ACC112 (cell line): ENCODE measurements at regions not wholly inside any gene's neighbourhood (a gene's known extent, or its start where the extent isn't known, plus 50 kb on each side); places are given as distances from the start of the nearest gene placed in this dataset.

Experiments used
- H2AFZ ChIP-seq: fragments of 200-600 bp; sonication (generic); one replicate; pipeline ENCODE4 v1.6.0; 2017; ENCODE audit warnings: antibody characterized with exemption, low read length; ENCODE audit not compliant: unreplicated experiment
- H3K27ac ChIP-seq: fragments of 200-600 bp; sonication (generic); 2 replicates; pipeline ENCODE4 v1.5.1; 2014; ENCODE audit warnings: low read depth, mild to moderate bottlenecking, antibody characterized with exemption, low read length, moderate library complexity
- H3K27me3 ChIP-seq: fragments of 200-600 bp; sonication (generic); 2 replicates; pipeline ENCODE4 v1.6.1; 2014; ENCODE audit warnings: mild to moderate bottlenecking, antibody characterized with exemption, low read length, moderate library complexity, mixed read lengths; ENCODE audit not compliant: insufficient read depth
- H3K36me3 ChIP-seq: fragments of 200-600 bp; sonication (generic); 2 replicates; pipeline ENCODE4 v1.6.1; 2016; ENCODE audit warnings: mild to moderate bottlenecking, antibody characterized with exemption, low read length, moderate library complexity, mixed read lengths; ENCODE audit not compliant: insufficient read depth
- H3K4me1 ChIP-seq: fragments of 200-600 bp; sonication (generic); one replicate; pipeline ENCODE4 v1.6.1; 2016; ENCODE audit warnings: low read length, mixed read lengths; ENCODE audit not compliant: insufficient read depth, unreplicated experiment, control insufficient read depth
- H3K4me3 ChIP-seq: fragments of 200-600 bp; sonication (generic); 2 replicates; pipeline ENCODE4 v1.5.1; 2014; ENCODE audit warnings: mild to moderate bottlenecking, low read depth, low read length
- H3K79me2 ChIP-seq: fragments of 200-600 bp; sonication (generic); one replicate; pipeline ENCODE4 v1.6.0; 2016; ENCODE audit warnings: low read length; ENCODE audit not compliant: control insufficient read depth, unreplicated experiment, insufficient read depth

- H2AFZ ChIP-seq = no peak overlapping the region
- no peaks in the 10 kb centered on the region for H3K27me3 ChIP-seq
- no peaks in the 10 kb centered on the region for H3K79me2 ChIP-seq
- no peak overlapping the region for H3K27ac ChIP-seq
- H3K4me3 ChIP-seq = no peak overlapping the region
- H3K4me1 ChIP-seq = peaks cover 9% of the 10 kb centered on the region
- no peaks in the 10 kb centered on the region for H3K36me3 ChIP-seq
Measured at GRCh38 chr15:95451938-95452337, 878.6 kb upstream of the NR2F2 start.

- no peaks in the 10 kb centered on the region for H3K27me3 ChIP-seq
- H2AFZ ChIP-seq = no peak overlapping the region
- no peaks in the 10 kb centered on the region for H3K36me3 ChIP-seq
- no peak overlapping the region for H3K4me3 ChIP-seq
- H3K27ac ChIP-seq = no peak overlapping the region
- H3K79me2 ChIP-seq = no peaks in the 10 kb centered on the region
- H3K4me1 ChIP-seq = peaks cover 9% of the 10 kb centered on the region
Measured at GRCh38 chr15:95454403-95455262, 875.9 kb upstream of the NR2F2 start.

- Histone ChIP-seq H3K79me2 (no peaks in the 10 kb centered on the region), H3K27me3 (no peaks in the 10 kb centered on the region), H3K4me1 (peaks cover 10% of the 10 kb centered on the region), H3K27ac (no peak overlapping the region), H3K4me3 (no peak overlapping the region), H2AFZ (no peak overlapping the region), H3K36me3 (no peaks in the 10 kb centered on the region)
Measured at GRCh38 chr15:95457520-95457919, 873.0 kb upstream of the NR2F2 start.

- Histone ChIP-seq H2AFZ (peak overlapping the region; percentile 63), H3K27me3 (no peaks in the 10 kb centered on the region), H3K27ac (no peak overlapping the region), H3K36me3 (no peaks in the 10 kb centered on the region), H3K4me1 (peaks cover 10% of the 10 kb centered on the region), H3K79me2 (no peaks in the 10 kb centered on the region), H3K4me3 (no peak overlapping the region)
Measured at GRCh38 chr15:95458721-95459120, 871.8 kb upstream of the NR2F2 start.

GRCh38 chr15:95459273-95459672 lies 871.2 kb upstream of the NR2F2 start:
- no peaks in the 10 kb centered on the region for H3K36me3 ChIP-seq
- peaks cover 10% of the 10 kb centered on the region for H3K4me1 ChIP-seq
- H3K27me3 ChIP-seq = no peaks in the 10 kb centered on the region
- peak overlapping the region; percentile 63 for H2AFZ ChIP-seq
- H3K27ac ChIP-seq = no peak overlapping the region
- H3K79me2 ChIP-seq = no peaks in the 10 kb centered on the region
- peak overlapping the region; percentile 29; the same call in 1 of the 2 replicates for H3K4me3 ChIP-seq

GRCh38 chr15:95464509-95464908 lies 866.0 kb upstream of the NR2F2 start:
- Histone ChIP-seq H3K27ac (no peak overlapping the region), H3K27me3 (no peaks in the 10 kb centered on the region), H3K79me2 (no peaks in the 10 kb centered on the region), H3K4me3 (no peak overlapping the region), H2AFZ (no peak overlapping the region), H3K4me1 (peaks cover 3% of the 10 kb centered on the region), H3K36me3 (no peaks in the 10 kb centered on the region)

- H2AFZ ChIP-seq = no peak overlapping the region
- H3K79me2 ChIP-seq = no peaks in the 10 kb centered on the region
- H3K27me3 ChIP-seq = no peaks in the 10 kb centered on the region
- H3K36me3 ChIP-seq = no peaks in the 10 kb centered on the region
- H3K4me1 ChIP-seq = peaks cover 15% of the 10 kb centered on the region
- H3K27ac ChIP-seq = no peak overlapping the region
- H3K4me3 ChIP-seq = no peak overlapping the region
Measured at GRCh38 chr15:95468820-95469219, 861.7 kb upstream of the NR2F2 start.

GRCh38 chr15:95469496-95470000 lies 861.0 kb upstream of the NR2F2 start:
- Histone ChIP-seq H3K79me2 (no peaks in the 10 kb centered on the region), H2AFZ (no peak overlapping the region), H3K4me1 (peaks cover 15% of the 10 kb centered on the region), H3K4me3 (no peak overlapping the region), H3K36me3 (no peaks in the 10 kb centered on the region), H3K27ac (no peak overlapping the region), H3K27me3 (no peaks in the 10 kb centered on the region)

GRCh38 chr15:95470529-95470928 lies 860.0 kb upstream of the NR2F2 start:
- H3K27ac ChIP-seq = peak overlapping the region; percentile 39
- no peaks in the 10 kb centered on the region for H3K27me3 ChIP-seq
- no peaks in the 10 kb centered on the region for H3K36me3 ChIP-seq
- H3K79me2 ChIP-seq = no peaks in the 10 kb centered on the region
- no peak overlapping the region for H3K4me3 ChIP-seq
- H2AFZ ChIP-seq = peak overlapping the region; percentile 59
- peaks cover 15% of the 10 kb centered on the region for H3K4me1 ChIP-seq

GRCh38 chr15:95470997-95471689 lies 859.4 kb upstream of the NR2F2 start:
- H3K4me1 ChIP-seq = peaks cover 15% of the 10 kb centered on the region
- H3K4me3 ChIP-seq = no peak overlapping the region
- peak overlapping the region; percentile 39 for H3K27ac ChIP-seq
- H2AFZ ChIP-seq = peak overlapping the region; percentile 59
- H3K79me2 ChIP-seq = no peaks in the 10 kb centered on the region
- H3K27me3 ChIP-seq = no peaks in the 10 kb centered on the region
- no peaks in the 10 kb centered on the region for H3K36me3 ChIP-seq
